PC-3 (cell line): ENCODE measurements at regions not wholly inside any gene's neighbourhood (a gene's known extent, or its start where the extent isn't known, plus 50 kb on each side); places are given as distances from the start of the nearest gene placed in this dataset.

Source experiments
- EZH2 ChIP-seq: fragments of 300-600 bp; sonication (generic); IDR thresholded peaks from one replicate; pipeline ENCODE4 v1.6.1; 2017; ENCODE audit warnings: antibody characterized with exemption, mild to moderate bottlenecking, low read length; ENCODE audit not compliant: unreplicated experiment
- TF ChIP-seq, protein P1 (sequence below): fragments of 300-600 bp; sonication (generic); conservative IDR thresholded peaks from 2 replicates; pipeline ENCODE4 v1.5.1; 2017; ENCODE audit warnings: antibody characterized with exemption, low read depth, mild to moderate bottlenecking, low read length

GRCh38 chr1:239169276-239169675 lies 217.1 kb upstream of the CHRM3 start:
- TF ChIP-seq, protein P1, sequence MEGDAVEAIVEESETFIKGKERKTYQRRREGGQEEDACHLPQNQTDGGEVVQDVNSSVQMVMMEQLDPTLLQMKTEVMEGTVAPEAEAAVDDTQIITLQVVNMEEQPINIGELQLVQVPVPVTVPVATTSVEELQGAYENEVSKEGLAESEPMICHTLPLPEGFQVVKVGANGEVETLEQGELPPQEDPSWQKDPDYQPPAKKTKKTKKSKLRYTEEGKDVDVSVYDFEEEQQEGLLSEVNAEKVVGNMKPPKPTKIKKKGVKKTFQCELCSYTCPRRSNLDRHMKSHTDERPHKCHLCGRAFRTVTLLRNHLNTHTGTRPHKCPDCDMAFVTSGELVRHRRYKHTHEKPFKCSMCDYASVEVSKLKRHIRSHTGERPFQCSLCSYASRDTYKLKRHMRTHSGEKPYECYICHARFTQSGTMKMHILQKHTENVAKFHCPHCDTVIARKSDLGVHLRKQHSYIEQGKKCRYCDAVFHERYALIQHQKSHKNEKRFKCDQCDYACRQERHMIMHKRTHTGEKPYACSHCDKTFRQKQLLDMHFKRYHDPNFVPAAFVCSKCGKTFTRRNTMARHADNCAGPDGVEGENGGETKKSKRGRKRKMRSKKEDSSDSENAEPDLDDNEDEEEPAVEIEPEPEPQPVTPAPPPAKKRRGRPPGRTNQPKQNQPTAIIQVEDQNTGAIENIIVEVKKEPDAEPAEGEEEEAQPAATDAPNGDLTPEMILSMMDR, result no peak
- TF ChIP-seq EZH2, result no peak
